ENCODE measurements at regions not wholly inside any gene's neighbourhood (a gene's known extent, or its start where the extent isn't known, plus 50 kb on each side); places are given as distances from the start of the nearest gene placed in this dataset.

GRCh38 chr2:6605836-6606505 lies 259.7 kb downstream of the CMPK2 start:
- TF ChIP-seq CTCF (IDR thresholded peaks at IDR 0.05; ENCODE audit: poor library complexity) (no peak), EZH2 (IDR thresholded peaks at IDR 0.05; ENCODE audit: borderline replicate concordance) (no peak), EZH2phosphoT487 (IDR thresholded peaks at IDR 0.05; ENCODE audit: low read depth, severe bottlenecking, unreplicated experiment) (no peak)

All from hepatocyte (in vitro differentiated cells).